Urothelium cell line (cell line): ENCODE measurements at regions not wholly inside any gene's neighbourhood (a gene's known extent, or its start where the extent isn't known, plus 50 kb on each side); places are given as distances from the start of the nearest gene placed in this dataset.
A peak's percentile ranks its signal among the peaks of the same experiment; 100 is the strongest.

Source experiments
- DNase-seq: peaks from one replicate; pipeline ENCODE4 v3.0.0; 2011; ENCODE audit warnings: low spot score, mixed read lengths
- FAIRE-seq: peaks from 2 replicates; lab custom pipeline; 2011; peaks lifted over from hg19 to GRCh38; lab: Jason Lieb, UNC

DNA sequence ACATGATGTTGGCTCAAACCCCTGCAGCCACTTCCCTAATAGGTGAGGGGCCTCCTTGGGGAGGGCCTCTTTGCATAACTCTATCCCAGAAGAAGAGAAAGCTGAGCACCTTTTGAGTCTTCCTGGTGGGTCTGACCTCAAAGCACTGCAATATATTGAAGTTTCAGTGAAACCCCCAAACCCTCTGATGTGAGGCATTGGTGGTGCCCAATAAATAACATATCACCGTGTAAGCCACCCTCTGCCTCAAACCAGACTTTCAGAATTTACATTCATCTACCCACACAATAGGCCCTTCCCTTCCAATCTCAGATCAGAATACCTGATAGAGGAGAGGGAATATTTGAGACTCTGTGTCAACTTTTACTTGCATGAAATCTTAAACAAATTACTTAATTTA lies 142.8 kb upstream of the STK17B start:
- DNase-seq, result no peak
- FAIRE-seq, result no peak

DNA sequence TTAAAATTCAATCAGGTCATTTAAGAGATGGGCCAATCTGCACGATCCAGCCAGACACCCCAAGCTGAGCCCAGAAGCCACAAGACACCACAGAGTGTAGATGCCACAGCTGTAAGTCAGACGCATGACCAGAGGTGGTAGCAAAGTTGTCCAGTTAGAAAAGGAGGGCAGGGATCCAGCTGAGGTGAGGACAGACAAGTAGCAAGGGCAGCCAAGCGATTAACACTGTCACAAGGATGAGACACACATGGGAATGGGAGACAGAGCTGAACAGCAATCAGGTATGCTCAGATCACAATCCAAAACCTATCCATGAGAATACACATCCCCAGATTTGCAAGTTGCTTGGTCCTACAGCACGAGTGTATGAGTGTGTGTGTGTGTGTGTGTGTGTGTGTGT lies 143.4 kb upstream of the STK17B start:
- DNase-seq (peak; percentile 42), FAIRE-seq (no peak)

DNA sequence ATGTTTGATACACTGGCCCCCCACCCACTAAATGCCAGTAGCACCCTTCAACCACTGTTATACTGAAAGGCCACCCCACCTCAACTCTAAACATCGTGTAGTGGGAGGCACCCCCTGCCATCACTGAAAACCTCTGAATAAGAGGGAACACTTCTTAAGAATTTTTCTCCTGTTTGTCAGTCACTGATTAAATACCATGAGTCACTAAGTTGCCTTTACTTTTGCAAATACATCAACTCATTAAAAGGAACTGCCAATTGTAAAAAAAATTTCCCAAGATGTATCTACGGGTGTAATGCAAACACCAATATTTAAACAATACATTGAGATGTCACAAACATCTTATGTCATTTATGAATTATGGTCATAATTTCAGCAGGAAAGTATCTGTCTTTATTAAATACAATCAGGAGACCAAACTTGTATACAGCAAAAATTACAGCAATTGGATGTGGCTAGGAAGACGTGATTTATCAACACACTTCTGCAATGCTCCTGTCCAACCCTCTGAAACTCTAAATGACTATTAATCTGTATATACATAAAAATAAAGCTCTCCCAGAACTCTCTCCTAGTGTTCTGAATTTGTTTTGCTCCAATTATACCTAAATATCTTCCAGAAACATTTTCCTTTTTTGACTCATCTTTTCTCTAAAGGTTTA lies 144.1 kb upstream of the STK17B start:
- FAIRE-seq (no peak), DNase-seq (no peak)

DNA sequence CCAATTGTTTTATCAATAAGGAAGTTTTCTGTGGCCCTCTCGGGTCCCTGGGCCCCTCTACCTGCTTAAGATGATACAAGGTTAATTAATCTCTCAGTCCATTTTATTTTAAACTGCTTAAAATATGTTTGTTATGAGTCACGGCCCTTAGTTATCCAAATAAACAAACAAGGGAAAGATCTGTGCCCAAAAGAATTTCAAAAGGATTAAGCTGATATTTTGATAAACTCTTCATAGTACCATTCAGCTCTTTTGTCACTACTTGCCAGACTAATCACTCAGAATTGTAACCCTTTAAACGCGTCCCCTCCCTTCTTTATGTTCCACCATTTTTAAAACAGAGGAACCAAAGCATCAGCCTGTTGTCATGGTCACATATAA lies 144.7 kb upstream of the STK17B start:
- DNase-seq (no peak), FAIRE-seq (no peak)

DNA sequence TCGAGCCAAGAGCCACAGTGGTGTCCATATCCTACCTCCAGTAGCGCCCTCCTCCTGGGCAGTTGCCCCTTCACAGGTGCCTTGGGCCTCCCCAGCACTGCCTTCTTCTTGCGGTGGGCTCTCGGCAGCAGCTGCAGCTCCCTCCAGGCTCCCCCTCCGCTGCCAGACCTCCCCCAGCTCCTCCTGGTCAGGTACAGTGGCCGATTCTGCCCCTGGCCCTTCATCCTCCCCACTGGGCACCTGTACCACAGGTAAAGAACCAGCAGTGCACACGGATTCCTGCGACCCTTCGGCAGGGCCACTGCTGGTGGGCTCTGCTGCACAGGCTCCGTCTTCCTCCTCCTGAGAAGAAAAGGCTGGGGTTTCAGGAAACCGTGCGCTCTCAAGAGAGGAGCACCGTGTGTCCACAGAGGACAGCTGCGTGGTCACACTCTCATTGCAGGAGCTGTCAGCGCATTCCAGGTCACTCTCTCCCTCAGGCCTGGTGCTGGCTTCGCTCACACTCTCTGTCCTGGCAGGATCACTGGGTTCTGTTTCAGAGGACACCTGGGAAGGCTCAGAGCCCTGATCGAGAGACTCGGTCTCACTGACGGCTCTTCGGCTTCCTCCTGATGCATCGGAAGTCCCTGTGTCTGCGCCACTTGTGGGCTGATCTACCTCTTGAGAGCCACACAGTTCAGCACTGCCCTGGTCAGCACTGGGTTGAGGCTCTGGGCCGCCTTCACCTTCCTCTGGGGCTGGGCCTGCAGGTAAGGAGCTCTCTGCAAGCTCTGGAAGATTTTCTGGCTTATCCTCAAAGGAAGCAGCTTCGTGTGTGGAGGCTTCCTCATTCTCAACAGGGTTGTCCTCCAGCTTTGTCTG lies 147.4 kb upstream of the STK17B start:
- DNase-seq (no peak), FAIRE-seq (no peak)

DNA sequence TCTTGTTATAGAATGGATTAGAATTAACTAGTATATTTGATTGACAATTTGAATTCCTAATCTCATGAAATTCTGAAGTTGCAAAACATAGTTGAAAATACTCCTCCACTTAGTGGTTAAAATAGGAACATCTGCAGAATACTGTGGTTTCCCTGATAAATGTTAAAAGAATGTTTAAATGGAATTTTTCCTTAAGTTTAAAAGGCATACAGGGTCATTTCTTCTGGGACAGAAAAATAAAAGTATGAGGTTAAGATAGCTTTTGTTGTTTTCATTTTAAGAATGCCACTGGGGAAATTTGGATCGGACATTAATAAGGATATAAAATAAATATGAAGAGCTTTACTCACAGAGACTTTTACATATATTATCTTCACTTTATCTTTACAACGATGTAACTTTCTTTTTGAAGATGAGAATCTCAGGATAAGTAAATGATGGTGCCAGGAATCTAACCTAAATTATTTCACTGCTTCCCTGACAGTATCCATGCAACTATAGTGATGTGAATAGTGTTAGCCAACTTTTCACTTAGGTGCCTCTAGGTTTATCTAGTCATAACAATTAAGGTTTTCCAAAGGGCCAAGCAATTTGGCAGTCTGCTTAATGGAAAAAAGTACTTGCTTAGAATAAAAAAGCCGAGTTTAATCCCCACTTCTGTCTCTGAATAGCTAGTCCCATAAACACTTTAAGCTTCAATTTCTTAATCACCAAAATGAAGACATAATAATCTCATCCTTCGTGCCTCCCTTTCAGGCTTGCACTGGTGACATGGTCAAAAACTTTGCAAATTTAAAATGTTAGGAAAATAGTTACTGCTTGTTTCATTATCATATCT lies 151.8 kb upstream of the STK17B start:
- DNase-seq (no peak), FAIRE-seq (no peak)

DNA sequence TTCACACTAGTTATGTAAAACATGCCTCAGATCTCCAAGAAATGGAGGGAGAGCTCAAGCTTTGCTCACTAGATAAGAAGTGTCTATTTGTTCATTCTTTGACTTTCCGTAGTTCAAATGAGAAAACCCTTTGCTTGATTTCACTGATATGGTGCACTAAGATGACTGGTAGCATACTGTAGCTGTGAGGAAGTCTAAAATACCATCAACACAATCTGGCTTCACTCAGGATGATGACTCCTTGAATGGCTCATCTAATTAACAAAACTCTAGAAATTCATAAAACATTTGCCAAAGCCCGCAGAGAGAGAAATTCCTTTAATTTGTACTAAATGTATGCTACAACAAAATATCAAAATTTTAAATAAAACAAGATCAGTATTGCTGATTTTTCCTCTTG lies 152.8 kb upstream of the STK17B start:
- DNase-seq (no peak), FAIRE-seq (no peak)

DNA sequence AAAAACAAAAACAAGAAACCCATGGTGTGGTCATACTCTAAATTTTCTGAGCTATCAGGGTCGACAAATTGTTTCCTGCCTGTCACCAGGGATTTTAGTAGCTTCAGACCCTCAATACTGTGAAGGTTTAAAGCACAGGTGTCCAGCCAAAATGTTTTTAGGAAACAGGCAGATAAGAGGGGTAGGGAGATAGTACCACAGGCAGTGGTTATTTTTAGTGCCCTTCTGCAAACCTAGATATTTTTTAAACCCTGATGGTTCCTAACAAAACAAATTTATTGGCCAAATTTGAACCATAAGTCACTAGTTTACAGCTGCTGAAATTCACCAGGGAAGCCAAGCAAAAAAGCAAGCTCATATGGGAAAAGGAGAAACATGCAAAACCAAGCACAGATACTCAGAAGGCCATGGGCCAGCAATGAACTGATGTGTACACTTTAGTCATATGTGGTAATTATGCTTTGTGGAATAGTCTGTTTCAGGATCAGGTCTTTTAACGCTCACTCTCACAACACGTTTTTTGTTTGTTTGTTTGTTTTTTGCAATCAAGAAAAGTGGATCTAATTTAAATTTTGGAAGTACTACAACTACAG lies 156.8 kb upstream of the STK17B start:
- DNase-seq (no peak), FAIRE-seq (no peak)

DNA sequence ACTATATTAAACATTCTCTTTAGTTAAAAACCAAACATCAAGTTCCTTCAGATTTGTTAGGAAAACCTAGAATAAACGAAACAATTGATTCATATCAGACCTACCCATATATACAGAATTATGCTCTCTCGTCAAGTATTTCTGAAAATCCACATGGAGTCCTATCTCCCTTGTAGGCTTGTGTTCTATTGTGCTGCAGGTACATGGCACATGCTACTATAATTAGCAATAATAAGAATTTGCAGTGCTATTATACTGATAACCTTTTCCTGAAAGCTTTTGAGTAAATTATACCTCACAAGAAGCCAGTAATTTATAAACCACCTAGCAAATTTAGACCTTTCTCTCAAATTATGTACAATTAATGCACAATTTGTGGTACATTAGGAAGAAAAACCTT lies 158.6 kb upstream of the STK17B start:
- DNase-seq (no peak), FAIRE-seq (no peak)

DNA sequence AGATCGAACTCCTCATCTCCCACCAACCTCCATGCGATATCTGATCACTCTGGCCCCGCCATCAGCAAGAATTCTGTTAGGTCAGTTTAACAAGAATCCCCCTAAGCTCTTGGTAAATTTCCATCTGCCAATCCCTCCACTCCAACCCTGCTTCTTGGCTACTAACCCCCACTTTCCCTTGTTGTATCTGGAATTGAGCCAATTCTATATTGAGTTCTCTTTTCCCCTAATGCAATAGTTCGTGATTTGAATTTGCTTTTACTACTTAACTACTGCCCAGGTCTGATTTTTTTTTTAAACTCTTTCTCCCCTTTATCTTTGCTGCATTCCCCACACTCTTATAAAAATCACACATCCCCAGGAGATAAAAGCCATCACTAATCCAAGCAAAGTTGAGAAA lies 159.3 kb upstream of the STK17B start:
- no peak for FAIRE-seq
- DNase-seq, result no peak

DNA sequence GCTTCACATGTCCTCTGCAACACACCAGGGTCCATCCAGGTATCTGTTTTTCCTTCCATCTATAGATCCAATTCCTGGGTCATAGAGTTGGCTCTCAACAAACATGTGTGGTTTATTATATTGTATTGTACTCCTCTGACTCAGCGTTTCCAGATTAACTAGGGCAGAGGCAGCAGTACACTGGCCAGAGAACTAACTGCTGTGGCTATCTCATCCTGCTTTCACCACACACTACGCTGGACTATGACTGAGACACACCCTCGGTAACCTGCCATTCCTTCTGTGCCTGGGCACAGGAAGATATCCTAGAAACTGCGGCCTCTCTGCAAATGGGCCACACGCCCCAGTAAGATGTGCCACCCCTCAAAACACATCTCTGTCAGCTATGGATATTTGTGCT lies 159.8 kb upstream of the STK17B start:
- peak; percentile 50 for DNase-seq
- FAIRE-seq, result peak; percentile 79

DNA sequence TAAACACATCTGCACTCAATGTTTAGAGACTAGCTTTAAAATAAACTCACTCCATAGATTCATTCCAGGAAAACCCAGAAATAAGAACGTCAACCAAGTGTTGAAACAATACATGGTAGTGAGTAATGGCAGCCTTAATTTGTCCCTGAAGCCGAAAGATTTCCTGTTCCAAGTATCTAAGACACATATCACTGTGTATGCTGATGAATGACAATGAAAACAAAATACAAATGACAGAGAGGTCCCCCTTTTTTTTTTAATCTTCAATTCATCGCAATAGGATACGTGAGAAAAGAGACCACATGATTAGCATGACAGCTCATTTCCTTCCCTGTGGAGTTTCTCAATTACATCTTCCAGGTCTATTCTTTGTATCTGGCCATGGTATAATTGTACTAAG lies 160.5 kb upstream of the STK17B start:
- DNase-seq (no peak), FAIRE-seq (no peak)

DNA sequence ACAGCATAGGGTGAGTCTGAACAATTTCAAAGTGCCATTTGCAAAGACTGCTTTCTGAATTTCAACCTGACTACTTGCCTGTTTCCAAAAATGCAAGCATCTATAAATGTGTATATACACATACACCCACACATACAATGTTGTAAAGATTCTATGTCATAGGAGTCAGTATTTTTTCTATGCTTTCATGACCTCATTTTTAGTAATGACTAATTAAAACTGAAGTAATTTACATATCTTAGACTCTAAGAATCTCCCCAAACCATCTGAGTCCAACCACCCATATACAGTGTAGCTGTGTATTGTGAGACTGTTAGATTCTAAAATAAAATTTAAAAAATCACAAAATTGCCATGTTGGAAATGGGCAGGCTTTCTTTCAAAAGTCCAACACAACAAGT lies 162.0 kb upstream of the STK17B start:
- no peak for DNase-seq
- no peak for FAIRE-seq

DNA sequence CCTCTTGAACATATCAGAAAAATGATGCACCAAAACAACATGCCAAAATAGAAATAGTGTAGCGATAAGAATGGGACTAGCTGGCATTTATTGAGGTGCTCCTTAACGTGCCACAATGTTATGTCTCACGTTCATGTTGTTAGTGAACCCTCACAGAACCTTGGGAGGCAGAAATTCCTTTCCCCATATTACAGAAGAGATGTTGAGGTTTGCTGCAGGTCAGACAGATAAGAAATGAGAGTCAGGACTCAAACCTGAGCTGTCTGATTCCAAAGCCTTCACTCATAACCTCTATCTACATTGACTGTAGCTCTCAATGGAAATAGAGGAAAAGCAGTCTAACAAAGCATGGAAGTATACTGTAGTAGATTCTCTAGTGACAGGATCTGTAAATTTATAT lies 163.3 kb upstream of the STK17B start:
- FAIRE-seq (no peak), DNase-seq (no peak)

DNA sequence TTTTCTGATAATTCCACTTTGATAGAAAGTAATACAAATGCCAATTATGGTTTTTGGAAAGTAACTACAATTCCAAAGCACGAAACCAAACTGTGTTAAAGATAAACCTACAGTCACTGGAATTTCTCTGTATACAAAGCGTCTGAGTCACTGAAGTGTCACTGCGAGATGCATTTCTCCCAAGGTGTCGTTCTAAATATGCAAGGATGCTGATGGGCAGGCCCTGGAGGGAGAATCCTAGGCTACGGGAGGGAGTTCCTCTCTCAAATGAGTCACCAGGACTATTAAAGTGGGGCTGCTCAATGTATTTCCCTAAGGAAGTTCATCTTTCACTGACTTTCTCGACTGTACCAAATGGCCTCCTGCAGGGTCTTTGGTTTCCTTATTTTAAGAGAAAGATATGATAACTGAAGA lies 163.8 kb upstream of the STK17B start:
- DNase-seq (peak; percentile 54), FAIRE-seq (no peak)

DNA sequence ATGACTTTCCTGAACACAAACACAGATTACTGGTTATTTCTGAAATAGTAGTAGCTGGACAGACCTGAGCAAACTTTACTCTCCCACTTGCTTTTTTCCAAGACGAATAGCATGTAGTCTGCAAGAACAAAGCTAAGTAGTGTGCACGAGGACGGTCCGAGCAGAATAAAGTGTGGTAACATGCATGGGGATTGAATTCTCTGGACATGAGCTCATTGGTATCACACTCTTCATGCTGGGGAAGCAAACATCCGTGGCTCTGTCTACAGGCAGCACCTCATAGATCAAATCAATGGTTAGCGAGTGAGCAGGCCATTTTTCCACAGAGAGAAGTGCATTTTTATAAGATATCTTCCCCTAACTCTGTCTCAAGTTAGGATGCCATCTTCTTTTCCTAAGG lies 164.8 kb upstream of the STK17B start:
- FAIRE-seq (no peak), DNase-seq (no peak)

DNA sequence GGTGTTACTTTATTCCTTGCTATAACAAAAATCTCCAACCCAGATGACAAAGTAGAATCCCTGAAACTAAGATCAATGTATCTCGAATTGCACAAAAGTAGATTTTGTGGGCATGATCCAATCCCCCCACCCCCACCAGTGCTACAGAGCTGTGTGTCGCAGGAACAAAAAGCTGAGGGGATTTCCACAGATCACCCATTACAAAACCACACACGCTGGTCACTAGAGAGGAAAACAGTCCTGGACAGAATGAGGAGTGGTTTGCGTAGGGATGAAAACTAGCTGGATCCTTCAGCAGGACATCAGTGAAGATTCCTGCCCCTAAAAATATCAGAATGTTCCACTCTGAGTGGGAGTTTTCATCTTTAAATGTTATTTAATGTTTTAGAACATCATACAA lies 165.3 kb upstream of the STK17B start:
- no peak for DNase-seq
- no peak for FAIRE-seq

DNA sequence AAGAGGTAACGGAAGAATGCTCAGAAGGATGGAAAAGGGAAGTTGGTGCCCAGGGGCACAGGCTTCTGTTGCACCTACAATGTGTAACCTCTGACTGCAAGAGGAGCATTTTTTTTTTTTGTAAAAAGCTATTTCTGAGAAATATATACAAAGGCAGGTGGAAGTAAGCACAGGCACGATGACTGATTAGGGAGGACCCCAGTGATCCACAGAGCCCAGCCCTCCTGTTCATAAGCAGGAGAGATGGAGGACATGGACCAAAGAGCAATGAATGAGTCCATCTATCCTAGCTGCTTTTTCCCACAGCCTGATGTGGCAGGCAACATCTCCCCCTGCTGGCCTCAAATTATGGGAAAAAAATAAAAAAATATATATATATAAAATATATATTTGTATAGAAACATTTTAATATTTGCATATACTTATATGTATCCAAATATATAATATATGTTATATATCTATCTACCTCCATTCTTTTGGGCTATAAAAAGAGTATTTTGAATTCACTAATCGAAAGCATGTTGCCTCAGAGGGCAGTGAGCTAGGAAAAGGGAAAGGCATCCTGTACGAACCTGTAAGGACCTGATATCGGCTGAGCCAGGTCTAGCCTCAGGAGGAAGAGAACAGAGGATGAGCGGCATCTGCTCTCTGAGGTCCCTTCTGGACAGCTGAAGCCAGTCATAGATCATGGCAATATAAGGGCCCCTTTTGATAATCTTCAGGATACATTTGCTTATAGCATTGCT lies 166.0 kb upstream of the STK17B start:
- FAIRE-seq (no peak), DNase-seq (peak; percentile 47)

DNA sequence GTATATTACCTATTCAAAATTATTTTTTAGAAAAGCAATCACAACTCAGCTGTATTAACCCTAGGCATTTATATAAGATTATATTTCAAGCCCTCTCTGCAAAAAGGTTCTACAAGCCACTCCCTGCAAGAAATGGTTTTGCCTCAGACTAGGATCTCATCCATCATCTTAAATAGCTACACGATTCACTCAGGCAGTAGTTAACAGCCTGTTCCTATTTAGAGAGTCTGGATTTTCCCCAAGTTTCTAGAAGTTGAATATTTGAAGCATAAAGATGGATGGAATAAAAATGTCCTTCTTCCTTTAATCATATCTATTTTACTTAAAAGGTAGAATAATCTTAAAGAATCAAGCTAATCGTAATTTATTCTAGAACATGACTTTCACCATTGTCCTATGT lies 167.1 kb upstream of the STK17B start:
- FAIRE-seq, result no peak
- DNase-seq, result no peak

DNA sequence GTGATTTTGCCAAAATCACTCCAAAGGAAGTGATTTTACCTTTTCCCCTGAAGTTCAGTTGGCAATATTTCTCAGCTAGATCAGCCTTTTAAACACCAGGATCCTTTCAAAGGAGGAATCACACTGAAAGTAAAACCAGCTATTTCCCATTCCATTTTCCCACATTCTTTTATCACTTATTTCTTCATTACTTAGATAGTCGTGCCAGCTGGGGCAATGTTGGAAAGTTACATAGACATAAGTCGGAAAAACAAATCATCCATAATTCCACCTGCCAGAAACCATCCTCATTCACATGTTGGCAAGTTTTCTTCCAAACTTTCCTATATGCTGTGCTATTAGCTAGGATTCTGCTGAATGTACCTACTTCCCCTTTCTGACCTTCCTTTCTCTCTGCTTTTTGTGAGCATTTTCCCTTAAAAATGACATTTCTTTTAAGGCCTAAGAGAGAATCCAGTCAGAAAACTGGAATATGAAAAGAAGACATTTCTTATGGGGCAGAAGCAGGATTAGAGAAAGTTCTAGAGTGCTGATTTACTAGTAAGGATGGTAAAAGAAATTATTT lies 170.0 kb upstream of the STK17B start:
- FAIRE-seq, result no peak

More for the DNA sequence above, 170.0 kb upstream of the STK17B start:
- DNase-seq, result no peak
